Activated CD8-positive, alpha-beta T cell treated with anti-CD3 and anti-CD28 coated beads for 36 hours (primary cell): ENCODE measurements at regions not wholly inside any gene's neighbourhood (a gene's known extent, or its start where the extent isn't known, plus 50 kb on each side); places are given as distances from the start of the nearest gene placed in this dataset.

ENCODE experiments used
- ATAC-seq: fragments of 200-7000 bp; cut with Tn5 transposase; one replicate; pipeline ENCODE4 v1.10.0; 2021; ENCODE audit warnings: mild to moderate bottlenecking, moderate library complexity
- CTCF ChIA-PET: fragments of 350-600 bp; sonication (Branson Sonifier 250); formaldehyde crosslinking; loops from one replicate; lab custom pipeline; 2021; ENCODE audit warnings: antibody characterized with exemption; lab: Charles Lee
- POLR2A ChIA-PET: fragments of 350-600 bp; sonication (Branson Sonifier 250); formaldehyde crosslinking; loops from one replicate; lab custom pipeline; 2021; ENCODE audit warnings: antibody characterized with exemption; lab: Charles Lee
- DNase-seq: peaks from one replicate; pipeline ENCODE4 v3.0.0-alpha.2; 2020
- H3K27ac Mint-ChIP-seq: one replicate; pipeline ENCODE4 v1.8.0; 2021; ENCODE audit warnings: mild to moderate bottlenecking, mixed read lengths
- H3K27me3 Mint-ChIP-seq: one replicate; pipeline ENCODE4 v1.8.0; 2021; ENCODE audit warnings: mixed read lengths
- H3K36me3 Mint-ChIP-seq: one replicate; pipeline ENCODE4 v1.8.0; 2021; ENCODE audit warnings: low read depth, mixed read lengths
- H3K4me1 Mint-ChIP-seq: one replicate; pipeline ENCODE4 v1.8.0; 2021; ENCODE audit warnings: low read depth, mixed read lengths
- H3K4me3 Mint-ChIP-seq: one replicate; pipeline ENCODE4 v1.8.0; 2021; ENCODE audit warnings: mild to moderate bottlenecking, moderate library complexity, mixed read lengths
- H3K9me3 Mint-ChIP-seq: one replicate; pipeline ENCODE4 v1.8.0; 2021; ENCODE audit warnings: mixed read lengths
- intact Hi-C: fragments of 100-400 bp; cut with micrococcal nuclease; formaldehyde crosslinking; loops from one replicate; pipeline ENCODE4 v1.10.0; 2022
- TF ChIP-seq, protein P1 (sequence below): fragments of 200-600 bp; IDR thresholded peaks from one replicate; pipeline ENCODE4 v1.8.0; 2022; ENCODE audit warnings: antibody characterized with exemption, mild to moderate bottlenecking

DNA sequence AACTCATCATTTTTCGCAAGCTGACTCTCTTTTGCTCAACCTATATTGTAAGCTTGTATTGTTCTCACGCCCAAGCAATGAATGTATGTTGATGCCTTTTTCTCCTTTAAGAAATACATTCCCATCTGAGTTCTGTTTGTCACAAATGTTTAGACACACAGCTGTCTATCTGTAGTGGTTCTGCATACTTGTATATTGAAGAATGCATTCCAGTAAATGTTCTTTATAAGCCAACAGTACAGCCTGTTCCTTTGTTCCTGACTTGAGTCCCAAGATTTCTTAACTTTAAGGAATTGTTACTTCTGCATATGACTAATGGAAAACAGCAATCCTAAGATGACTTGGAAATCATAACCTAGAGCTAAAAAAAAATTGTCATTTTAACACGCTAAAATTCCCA is 849.1 kb upstream of the POU3F3 start:
- no peak overlapping the region for H3K27ac Mint-ChIP-seq
- no peaks in the 10 kb centered on the region for H3K4me1 Mint-ChIP-seq
- ATAC-seq (no peak), DNase-seq (no peak)
- TF ChIP-seq, protein P1, sequence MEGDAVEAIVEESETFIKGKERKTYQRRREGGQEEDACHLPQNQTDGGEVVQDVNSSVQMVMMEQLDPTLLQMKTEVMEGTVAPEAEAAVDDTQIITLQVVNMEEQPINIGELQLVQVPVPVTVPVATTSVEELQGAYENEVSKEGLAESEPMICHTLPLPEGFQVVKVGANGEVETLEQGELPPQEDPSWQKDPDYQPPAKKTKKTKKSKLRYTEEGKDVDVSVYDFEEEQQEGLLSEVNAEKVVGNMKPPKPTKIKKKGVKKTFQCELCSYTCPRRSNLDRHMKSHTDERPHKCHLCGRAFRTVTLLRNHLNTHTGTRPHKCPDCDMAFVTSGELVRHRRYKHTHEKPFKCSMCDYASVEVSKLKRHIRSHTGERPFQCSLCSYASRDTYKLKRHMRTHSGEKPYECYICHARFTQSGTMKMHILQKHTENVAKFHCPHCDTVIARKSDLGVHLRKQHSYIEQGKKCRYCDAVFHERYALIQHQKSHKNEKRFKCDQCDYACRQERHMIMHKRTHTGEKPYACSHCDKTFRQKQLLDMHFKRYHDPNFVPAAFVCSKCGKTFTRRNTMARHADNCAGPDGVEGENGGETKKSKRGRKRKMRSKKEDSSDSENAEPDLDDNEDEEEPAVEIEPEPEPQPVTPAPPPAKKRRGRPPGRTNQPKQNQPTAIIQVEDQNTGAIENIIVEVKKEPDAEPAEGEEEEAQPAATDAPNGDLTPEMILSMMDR = no peak
- H3K36me3 Mint-ChIP-seq = no peaks in the 10 kb centered on the region
- peaks cover 5% of the 10 kb centered on the region for H3K9me3 Mint-ChIP-seq
- intact Hi-C loops = no loop called here
- no peak overlapping the region for H3K4me3 Mint-ChIP-seq
- ChIA-PET CTCF (no interaction called here), POLR2A (no interaction called here)
- no peaks in the 10 kb centered on the region for H3K27me3 Mint-ChIP-seq

- ChIA-PET POLR2A (no interaction called here), CTCF (no interaction called here)
- no peak overlapping the region for H3K27ac Mint-ChIP-seq
- H3K9me3 Mint-ChIP-seq = peaks cover 5% of the 10 kb centered on the region
- intact Hi-C loops = no loop called here
- no peaks in the 10 kb centered on the region for H3K4me1 Mint-ChIP-seq
- TF ChIP-seq, protein P1 = no peak
- DNase-seq (no peak), ATAC-seq (no peak)
- no peak overlapping the region for H3K4me3 Mint-ChIP-seq
- H3K27me3 Mint-ChIP-seq = no peaks in the 10 kb centered on the region
- no peaks in the 10 kb centered on the region for H3K36me3 Mint-ChIP-seq
These were observed 837.1 kb upstream of the POU3F3 start for GRCh38 chr2:104016801-104017200.

DNA sequence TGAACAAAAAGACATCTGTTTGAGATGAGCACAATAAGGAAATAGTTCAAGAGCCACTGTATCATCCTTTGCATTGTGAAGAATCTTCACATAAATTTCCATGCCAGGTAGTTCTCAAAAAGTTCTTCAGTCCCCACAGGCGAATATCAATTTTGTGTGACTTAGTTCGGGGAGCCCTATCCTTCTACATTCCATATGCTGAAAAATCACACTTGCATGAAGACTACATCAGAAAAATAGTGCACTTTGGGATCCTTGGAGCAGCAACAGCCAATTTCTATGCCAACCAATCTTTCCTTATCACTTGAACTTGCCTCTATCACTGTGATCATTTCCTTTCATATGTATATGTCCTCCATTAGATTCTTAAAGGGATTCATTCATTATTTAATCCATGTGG is 830.6 kb upstream of the POU3F3 start:
- Mint-ChIP-seq H3K27me3 (no peaks in the 10 kb centered on the region), H3K4me1 (no peaks in the 10 kb centered on the region), H3K9me3 (peaks cover 3% of the 10 kb centered on the region), H3K36me3 (no peaks in the 10 kb centered on the region), H3K27ac (no peak overlapping the region), H3K4me3 (no peak overlapping the region)
- ChIA-PET CTCF (no interaction called here), POLR2A (no interaction called here)
- intact Hi-C loops = no loop called here
- TF ChIP-seq, protein P1 = no peak
- DNase-seq (no peak), ATAC-seq (no peak)

- Mint-ChIP-seq H3K4me3 (no peak overlapping the region), H3K9me3 (peaks cover 1% of the 10 kb centered on the region), H3K27ac (no peak overlapping the region), H3K36me3 (no peaks in the 10 kb centered on the region), H3K27me3 (no peaks in the 10 kb centered on the region), H3K4me1 (no peaks in the 10 kb centered on the region)
- CTCF ChIA-PET = no interaction called here
- intact Hi-C loops = no loop called here
- TF ChIP-seq, protein P1 = no peak
- POLR2A ChIA-PET = no interaction called here
- DNase-seq (no peak), ATAC-seq (no peak)
These were observed 830.1 kb upstream of the POU3F3 start for GRCh38 chr2:104023765-104024164.

DNA sequence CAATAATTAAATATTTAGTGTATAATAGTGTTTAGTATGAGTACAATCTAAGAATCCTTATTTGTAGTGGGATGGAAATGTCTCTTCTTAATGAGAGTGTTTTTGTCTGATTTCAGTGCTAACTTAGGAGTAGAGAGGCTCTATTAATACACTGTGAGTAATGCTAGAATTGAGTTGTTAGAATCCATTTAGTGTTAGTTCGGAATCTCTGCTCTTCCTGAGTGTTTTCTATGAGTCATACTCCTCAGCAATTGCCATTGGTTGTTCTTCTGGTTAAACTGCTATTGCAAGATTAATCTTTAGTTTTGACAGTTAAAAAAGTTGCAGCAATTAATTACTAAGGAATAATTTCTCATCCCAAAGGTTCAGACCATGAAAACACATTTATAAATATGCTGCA is 828.6 kb upstream of the POU3F3 start:
- DNase-seq = no peak
- no peak for ATAC-seq
- no peaks in the 10 kb centered on the region for H3K9me3 Mint-ChIP-seq
- H3K4me3 Mint-ChIP-seq = no peak overlapping the region
- no peaks in the 10 kb centered on the region for H3K36me3 Mint-ChIP-seq
- intact Hi-C loops = no loop called here
- POLR2A ChIA-PET = no interaction called here
- H3K27me3 Mint-ChIP-seq = no peaks in the 10 kb centered on the region
- H3K4me1 Mint-ChIP-seq = no peaks in the 10 kb centered on the region
- CTCF ChIA-PET = no interaction called here
- no peak overlapping the region for H3K27ac Mint-ChIP-seq
- TF ChIP-seq, protein P1 = no peak
